KG1 (cell line): ENCODE measurements at regions not wholly inside any gene's neighbourhood (a gene's known extent, or its start where the extent isn't known, plus 50 kb on each side); places are given as distances from the start of the nearest gene placed in this dataset.
"Not testable (repeated sequence)": the region's sequence is repeated elsewhere in the genome, so short reads cannot be mapped to it uniquely, and the experiment has no call there.

ENCODE experiments used
- DNase-seq: peaks from one replicate; lab custom pipeline; 2025; lab: John Stamatoyannopoulos, UW

DNA sequence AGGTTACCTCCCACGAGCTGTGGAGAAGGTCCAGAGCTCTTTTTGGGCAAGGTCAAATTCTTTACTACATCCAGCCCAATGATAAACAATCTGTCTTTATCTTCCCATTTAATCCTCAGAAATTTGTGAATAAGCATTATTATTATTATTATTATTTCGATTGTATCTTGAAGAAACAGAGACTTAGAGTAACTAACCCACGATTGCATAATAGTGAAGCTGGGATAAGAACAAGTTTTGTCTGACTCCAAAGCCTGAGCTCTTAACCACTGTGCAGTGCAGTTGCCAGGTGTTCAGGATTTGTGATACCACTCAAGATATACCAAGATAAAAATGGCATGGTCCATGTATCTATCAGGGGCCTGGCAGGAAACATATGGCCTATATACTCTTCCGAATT lies 166.5 kb upstream of the LDB2 start:
- DNase-seq, result no peak

DNA sequence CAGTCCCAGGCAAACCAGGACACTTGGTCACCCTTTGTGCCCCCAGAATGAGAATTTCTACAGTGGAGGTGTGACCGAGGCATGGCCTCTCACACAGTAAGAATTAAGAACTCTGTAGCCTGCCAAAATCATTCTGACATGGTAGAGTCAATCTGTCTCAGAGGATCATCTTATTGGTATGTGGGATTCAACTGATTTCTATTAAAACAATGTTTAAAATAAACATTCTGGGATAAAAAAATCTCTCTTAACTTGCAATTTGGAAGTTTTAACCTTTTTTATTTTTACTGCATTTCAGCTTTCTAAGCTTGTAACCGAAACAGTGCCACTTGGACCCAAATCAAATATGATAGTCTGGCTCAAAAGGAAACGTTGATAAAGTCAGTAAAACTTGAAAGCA lies 165.4 kb upstream of the LDB2 start:
- no peak for DNase-seq

DNA sequence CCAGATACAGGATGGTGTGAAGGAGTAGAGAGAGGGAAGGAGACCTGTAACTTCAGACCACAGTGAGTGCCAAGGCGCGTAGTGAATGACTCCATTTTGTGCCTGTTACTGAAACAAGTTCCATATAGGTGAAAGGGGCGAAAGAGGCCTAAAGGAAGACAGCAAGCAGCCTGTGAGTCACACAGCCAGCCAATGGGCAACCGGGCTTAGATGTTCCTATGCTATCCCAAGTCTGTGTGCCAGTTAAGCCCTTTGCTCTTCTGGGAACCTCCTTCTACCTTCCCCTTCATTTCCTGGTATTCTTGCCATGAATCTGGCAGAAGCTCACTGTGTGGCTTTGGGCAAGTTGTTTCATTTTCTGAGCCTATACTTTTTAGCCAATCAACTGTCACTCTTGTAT lies 161.8 kb upstream of the LDB2 start:
- no peak for DNase-seq

DNA sequence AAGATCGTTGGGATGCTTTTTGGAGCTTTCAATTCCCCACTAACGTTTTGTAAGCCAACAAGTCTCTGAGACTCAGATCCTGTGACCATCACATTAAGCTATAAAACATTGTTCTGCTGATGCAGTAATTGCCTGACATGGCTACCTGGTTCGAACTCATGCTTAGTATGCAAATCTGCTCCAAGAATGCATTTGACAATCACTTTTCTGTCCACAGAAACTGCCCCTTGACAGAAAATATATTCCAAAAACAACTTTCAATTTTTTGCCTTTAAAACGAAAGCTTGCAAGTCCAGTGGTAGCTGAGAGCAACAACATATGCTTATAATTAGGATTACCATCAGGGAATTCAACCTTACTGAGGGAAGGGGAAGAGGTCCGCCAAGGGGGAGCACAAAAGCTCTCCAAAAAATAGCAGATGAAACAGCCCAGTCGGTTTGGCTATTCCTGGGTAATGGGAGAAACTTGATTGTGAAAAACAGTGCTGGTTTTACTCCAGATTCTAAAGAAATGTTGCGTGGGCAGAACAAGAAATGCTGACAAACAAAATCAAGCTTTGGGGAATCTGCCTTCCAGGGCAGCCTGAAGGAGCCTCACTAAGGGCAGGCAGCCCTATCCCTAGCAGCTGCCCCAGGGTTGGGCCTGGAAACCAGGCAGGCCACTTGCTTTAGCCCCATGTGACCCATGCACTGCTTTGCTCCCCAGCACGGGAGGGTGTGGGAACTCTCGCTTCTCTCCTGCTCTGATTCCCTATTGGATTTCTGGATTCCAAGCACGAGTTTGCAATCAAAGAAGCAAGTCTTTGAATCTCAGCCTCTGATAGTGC lies 160.7 kb upstream of the LDB2 start:
- no peak for DNase-seq

DNA sequence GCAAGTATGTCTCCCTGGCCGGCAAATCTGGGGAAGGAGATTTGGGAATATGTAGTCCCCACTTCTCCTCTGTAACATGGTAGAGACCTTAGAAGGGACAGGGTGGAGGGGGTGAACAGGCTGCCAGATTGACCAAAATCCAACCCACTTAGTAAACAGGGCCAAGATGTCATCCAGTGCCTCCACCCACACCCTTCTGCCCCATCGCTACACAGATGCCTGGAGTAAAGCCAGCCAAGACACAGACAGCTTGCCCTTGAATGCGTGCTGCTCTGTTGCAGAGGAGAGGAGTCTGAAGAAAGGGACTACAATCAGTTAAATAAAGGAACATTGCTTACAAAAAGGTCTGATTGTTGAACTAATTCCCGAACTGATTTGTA lies 160.1 kb upstream of the LDB2 start:
- no peak for DNase-seq

DNA sequence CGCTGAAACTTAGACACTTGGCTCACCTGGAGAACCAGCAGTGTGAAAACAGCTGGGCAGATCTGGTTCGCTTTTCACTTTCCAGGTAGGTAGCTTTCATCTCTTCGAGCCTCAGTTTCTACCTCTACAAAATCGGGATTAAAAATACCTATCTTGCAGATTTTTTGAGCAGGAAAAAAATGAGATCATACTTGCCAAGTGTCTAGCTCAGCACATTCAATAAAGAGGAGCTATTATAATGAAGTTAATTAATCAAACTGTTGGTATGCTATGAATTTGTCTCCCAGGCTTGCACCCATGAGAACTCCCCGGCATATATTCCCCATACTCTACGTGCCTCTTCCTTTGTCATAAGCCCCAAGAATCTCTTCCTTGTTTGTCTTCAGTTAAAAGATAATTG lies 158.6 kb upstream of the LDB2 start:
- DNase-seq, result no peak

DNA sequence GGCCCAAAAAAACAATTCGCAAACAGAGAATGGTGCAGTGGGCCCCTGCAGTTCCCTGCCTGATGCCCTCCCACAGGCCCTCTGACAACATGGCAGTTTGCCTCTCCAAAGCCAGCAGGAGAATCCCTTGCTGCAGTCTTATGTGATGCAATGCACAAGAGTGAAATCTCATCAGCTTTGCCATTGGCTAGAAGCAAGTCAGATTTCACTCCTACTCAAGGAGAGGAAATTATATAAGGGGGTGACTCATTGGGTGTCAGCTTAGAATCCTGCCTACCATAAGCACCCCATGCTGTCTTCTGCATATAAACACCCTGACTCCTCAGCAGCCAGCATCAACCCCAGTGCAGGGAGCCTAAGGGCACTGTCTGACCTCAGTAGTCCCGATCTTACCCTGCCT lies 157.3 kb upstream of the LDB2 start:
- DNase-seq, result no peak

DNA sequence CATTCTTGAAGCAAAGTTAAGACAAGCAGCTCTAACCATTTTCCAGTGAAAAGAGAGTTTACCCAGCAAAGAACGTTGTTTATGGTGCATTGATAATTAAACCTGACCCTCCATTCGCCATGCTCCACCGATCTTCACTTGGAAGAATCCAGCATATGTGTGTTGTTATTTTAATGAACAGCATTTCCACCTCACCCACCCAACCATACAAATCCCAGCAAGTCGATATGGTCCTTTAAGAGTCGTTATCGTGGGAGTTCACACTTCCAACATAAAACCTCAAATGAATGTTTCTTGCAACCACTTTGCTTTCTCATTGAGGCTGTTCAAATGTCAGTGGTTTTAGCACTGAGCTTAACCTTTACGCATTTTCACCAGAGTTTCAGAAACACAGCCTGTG lies 147.4 kb upstream of the LDB2 start:
- DNase-seq, result no peak

DNA sequence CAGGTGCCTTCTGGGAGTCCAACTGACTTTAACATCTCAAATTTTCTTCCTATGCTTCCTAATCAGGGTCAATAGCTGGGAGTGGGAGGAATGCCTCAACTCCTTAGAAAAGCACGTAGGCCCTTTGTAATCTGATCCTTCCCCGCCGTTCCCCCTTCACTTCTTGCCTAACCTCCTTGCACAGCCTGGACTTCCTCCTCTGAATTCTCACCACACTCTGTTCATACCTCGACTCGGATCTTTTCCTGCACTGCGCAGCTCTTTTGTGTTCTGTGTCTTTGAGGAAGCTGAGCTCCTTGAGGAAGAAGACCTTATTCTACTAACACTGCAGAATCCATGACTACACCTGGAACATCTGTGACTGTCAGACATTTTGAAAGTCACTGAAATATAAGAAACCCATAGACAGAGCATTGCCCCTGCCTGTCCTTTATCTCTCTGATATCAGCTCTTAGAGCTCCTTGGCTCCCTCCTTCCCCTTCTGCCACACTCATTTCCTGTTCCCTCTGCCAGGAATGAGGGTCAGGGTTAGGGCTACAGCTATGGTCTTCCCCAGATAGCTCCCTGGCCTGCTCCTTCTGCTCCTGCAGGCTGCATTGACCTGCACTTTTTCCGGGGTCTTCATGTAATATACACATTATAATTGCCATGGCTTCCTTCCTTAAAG lies 140.2 kb upstream of the LDB2 start:
- DNase-seq, result no peak

DNA sequence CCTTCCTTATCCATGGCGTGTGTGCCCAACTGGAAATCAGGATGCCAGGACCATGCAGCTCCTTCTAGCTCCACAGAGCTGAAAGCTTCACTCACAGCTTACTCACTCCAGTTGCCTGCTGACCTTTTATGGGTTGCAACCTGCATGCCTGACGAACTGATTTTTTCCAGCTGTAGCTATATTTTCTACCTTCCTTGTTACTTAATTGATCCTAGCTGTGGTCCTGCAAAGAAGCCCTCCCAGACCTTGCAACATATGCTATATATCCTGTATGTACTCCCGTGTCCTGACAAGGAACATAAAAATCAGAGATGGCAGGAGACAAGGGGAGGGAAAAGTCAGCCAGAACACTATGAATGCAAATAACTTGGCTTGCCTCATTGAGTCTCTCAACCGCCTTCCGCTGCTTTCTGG lies 135.3 kb upstream of the LDB2 start:
- DNase-seq, result no peak

DNA sequence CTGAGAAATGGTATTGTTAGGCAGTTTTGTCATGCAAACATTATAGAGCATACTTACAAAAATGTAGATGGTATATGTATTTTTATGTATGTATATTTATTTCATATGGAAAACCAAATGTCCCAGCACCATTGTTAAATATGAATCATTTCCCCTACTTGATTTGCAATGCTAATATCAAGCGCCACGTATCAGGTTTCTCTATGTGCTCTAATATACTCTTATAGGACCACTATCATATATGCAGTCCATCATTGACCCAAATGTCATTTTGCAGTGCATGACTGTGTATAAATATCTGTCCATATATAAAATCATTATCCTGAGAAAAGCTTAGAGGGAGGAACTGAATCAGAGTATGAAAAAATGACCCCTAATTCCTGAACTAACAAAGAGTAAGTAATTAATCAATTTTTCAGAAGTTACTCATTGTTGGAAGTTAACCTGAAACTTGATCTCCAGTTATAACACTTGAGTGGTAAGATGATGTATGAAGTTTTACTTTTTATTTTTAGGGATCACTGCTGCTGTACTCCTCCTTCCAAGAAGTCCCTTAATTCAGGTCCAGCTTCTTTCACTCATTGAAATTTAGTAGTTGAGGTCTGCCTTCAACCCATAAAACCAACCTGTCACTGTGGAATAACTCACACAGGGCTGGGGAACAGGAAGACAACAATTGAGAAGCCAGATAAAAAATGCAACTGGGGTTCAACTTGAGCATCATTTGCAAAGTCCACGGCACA lies 134.8 kb upstream of the LDB2 start:
- DNase-seq, result no peak

DNA sequence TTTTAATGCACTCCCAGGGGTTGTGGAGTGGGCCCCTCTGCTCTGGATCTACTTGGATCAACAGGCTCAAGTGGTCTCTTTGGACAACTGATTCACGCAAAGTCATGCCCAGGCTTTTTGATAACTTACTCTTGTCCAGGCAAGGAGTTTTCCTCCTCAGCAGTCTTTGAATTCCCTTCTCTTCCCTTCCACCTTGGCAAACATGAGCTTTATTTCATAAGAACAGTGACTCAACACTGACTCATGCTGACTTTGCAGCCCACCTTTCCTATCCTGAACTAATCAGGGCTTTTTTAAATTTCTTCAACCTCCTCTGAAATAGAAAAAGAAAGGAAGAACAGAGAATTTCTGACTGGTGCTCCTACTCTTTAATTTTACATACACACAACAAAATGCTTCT lies 132.1 kb upstream of the LDB2 start:
- DNase-seq, result no peak

DNA sequence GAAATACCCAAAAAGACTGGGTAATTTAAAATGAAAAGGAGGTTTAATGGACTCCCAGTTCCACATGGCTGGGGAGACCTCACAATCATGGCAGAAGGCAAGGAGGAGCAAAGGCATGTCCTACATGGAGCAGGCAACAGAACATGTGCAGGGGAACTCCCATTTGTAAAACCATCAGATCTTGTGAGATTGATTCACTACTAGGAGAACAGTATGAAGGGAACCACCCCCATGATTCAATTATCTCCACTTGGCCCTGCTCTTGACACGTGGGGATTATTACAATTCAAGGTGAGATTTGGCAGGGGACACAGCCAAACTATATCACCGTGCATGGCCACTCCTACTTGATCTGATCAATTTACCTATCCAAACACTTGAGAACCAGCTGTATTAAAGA lies 131.5 kb upstream of the LDB2 start:
- DNase-seq, result no peak

DNA sequence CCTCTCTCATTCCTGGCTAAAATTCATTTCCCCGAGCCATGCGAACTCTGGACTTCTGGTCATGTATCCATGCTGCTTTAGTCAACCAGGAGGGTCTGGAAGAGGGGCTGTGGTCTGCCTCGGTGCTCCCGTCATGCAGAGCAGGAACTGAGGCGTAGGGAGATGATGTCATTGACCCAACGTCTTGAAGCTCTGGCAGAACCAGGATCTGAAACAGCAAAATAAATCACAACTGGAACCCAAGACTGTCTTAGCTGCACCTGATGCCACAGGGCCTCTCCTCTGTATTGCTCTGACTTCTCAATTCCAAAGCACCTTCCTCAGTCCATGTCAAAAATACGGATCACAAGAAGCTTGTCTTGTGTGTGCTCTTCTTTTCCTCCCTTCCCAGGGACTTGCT lies 131.0 kb upstream of the LDB2 start:
- DNase-seq, result no peak

DNA sequence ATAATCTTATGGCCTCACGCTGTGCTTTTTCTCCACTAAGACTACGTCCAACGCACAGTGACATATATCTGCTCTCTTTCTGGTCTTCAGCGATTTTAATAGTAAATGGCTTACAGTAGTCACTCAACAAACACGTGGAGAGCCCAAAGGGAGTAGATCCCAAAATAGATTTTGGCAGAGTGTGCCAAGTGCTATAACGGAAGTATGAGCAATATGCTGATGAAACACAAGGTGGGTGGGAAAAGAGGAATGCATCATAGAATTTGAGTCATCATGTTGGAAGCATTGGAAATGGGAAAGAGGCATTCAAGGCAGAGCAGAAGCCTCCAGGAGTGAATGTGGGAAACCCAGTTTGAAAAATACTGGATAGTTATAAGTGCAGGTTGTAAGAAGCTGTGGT lies 129.1 kb upstream of the LDB2 start:
- no peak for DNase-seq

DNA sequence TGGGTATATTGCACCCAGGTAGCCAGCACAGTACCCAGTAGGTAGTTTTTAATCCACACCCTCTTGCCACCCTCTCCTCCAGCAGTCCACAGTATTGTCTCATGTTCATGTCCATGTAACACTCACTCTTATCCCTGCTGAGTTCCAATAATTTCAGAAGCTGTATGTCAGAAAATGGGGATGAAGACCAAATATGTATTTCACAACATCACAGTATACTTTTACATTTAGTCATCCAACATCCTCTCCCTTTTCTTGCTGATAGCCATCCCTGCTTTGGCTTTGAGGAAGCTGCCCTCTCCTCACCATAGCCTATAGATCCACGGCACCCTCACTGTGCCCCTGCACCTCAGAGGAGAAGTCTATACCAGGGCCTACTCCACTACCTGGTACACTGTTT lies 126.0 kb upstream of the LDB2 start:
- DNase-seq, result no peak

DNA sequence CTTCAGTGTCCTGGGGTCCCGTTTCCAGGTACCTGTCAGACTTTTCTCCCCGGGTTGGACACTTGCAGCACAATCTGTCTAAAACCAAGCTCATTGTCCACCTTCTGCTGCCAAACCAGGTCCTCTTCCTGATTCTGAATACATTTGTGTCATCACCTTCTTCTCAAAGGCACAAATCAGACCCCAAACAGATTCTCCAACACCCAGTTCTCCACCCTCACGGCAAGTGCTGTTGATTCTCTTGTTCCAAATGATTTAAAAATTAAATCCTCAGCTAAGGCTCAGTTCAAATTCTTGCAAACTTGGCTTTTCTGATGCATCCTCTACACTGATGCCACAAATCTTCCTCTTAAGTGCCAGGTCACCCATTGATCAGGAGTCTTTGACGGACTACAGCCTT lies 122.5 kb upstream of the LDB2 start:
- DNase-seq, result no peak

DNA sequence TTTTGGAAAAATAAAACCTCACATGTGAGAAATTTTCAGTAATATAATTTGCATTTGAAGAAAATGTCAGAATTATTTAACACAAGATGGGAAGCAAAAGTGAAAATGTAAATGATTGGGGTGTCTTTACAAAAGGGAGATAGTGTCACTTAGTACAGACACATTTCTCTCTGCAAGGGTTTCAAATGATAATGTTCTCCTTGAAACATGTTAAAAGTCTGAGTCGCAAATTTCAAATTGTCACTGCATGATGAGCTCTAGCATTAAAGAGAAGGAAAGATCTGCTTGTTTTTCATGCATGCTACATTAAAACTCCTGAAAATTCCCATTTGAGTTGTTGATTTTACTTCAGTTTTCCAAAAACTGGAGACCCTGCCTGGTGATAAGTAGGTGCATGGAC lies 122.0 kb upstream of the LDB2 start:
- no peak for DNase-seq

DNA sequence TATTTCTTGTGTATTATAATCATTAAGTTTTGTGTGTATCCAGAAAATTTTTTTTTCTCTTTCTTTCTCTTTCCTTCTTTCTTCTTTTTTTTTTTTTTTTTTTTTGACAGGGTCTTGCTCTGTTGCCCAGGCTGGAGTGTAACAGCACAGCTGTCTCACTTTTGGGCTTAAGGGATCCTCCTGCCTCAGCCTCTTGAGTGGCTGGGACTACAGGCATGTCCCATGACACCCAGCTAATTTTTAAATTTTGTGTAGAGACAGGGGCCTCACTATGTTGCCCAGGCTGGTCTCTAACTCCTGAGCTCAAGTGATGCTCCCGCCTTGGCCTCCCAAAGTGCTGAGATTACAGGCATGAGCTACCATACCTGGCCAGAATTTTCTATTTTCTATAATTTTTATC lies 120.2 kb upstream of the LDB2 start:
- DNase-seq, result not testable (repeated sequence)

DNA sequence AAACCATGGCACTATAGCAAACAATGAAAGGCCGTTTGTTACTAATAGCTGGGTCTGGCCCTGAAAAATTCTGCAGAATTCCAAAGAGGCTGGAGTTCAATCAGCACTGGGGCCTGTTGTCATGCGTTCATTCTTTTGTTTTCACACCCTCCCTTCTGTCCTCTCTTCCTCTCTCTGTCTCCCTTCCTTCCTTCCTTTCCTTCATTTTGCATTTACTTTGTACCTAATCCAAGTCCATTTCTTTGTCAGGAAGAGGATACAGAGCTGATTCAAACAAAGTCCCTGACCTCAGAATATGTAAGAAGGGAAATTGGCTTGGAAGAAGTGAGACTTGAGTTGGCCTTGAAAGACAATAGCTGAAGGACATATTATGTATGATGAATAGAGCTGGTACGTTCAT lies 119.6 kb upstream of the LDB2 start:
- DNase-seq, result no peak

DNA sequence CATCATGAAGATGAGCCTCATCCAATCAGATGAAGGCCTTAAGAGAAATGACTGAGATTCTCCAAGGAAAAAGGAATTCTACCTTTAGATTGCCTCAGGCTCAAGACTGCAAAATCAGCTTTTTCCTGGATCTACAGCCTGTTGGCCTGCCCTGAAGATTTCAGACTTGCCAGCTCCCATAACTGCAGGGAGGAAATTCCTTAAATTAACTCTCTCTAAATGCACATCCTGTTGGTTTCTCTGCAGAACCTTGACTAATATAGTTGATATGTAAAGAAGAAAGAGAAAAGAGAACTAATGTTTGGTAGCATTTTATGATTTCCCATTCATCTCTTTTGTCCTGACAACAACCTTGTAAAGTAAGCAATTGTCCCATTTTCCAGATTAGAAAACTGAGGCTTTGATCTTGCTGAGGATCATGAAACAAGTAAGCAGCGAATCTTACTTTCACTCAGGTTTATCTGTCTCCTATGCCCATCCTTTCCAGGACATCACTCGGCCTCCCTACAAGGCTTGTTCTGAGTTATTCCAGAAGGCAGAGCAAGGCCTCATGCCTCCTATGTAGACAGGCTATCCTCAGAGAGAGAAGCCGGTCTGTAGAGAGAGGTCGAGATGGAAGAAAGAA lies 115.0 kb upstream of the LDB2 start:
- DNase-seq, result no peak

DNA sequence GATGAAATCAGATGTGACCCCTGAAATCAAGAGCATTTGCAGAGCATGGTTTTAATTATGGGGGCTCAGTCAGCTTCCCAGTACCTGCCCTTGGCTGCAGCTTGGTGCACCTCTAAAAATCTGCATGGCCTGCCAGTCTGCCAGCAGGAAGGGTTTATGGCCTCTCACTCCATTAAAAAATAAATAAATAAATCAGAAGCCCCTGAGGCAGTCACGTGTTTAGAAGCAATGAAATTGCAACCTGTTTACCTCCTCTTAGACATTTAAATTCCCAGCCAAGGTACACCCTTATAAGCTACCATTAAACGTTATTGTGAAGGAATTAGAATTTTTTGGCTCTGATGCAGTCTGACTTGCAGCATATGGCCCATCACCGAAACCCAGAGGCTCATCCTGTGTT lies 114.0 kb upstream of the LDB2 start:
- no peak for DNase-seq
